ENCODE measurements at regions not wholly inside any gene's neighbourhood (a gene's known extent, or its start where the extent isn't known, plus 50 kb on each side); places are given as distances from the start of the nearest gene placed in this dataset.

- no peak for FAIRE-seq
These were observed 111.4 kb upstream of the FKBP1C start for GRCh38 chr6:63099772-63100459.

GRCh38 chr6:63114610-63115211, 96.6 kb upstream of the FKBP1C start:
- H3K27ac ChIP-seq (ENCODE audit: control insufficient read depth, insufficient read depth, low read length) = no peak overlapping the region
- FAIRE-seq = no peak
- dilution Hi-C loops (cut with MboI; ENCODE audit: extremely low pct_ligation_motif_present, low sequenced_read_pairs) = no loop called here

More at GRCh38 chr6:63099772-63100459, 111.4 kb upstream of the FKBP1C start:
- Histone ChIP-seq H3K27me3 (ENCODE audit: control insufficient read depth, extremely low read depth, insufficient read depth, low read length) (no peaks in the 10 kb centered on the region), H2AFZ (ENCODE audit: control insufficient read depth, low read length) (no peak overlapping the region), H3K36me3 (ENCODE audit: control insufficient read depth in 2 of 2, extremely low read depth in 1 of 2, insufficient read depth in 2 of 2, low read length in 2 of 2) (no peaks in the 10 kb centered on the region), H3K79me2 (ENCODE audit: control insufficient read depth, insufficient read depth, low read length) (no peaks in the 10 kb centered on the region), H3K27ac (ENCODE audit: control insufficient read depth, insufficient read depth, low read length) (no peak overlapping the region), H3K9ac (ENCODE audit: control insufficient read depth, extremely low read depth, insufficient read depth, low read length) (no peak overlapping the region), H3K9me3 (ENCODE audit: control insufficient read depth, low read depth, low read length) (no peaks in the 10 kb centered on the region), H3K4me1 (ENCODE audit: control insufficient read depth, extremely low read depth, insufficient read depth, low read length) (no peaks in the 10 kb centered on the region), H3K9me1 (ENCODE audit: control insufficient read depth, extremely low read depth, insufficient read depth, low read length) (no peaks in the 10 kb centered on the region), H4K20me1 (ENCODE audit: control insufficient read depth, extremely low read depth, insufficient read depth, low read length) (no peaks in the 10 kb centered on the region), H3K4me3 (ENCODE audit: control insufficient read depth in 2 of 3, extremely low read depth in 1 of 3, insufficient read depth in 2 of 3, low read depth in 1 of 3, low read length in 3 of 3) (no peak overlapping the region), H3K4me2 (ENCODE audit: control insufficient read depth, extremely low read depth, insufficient read depth, low read depth, low read length) (no peak overlapping the region)
- no peak for DNase-seq (ENCODE audit: low read depth, low spot score)
- no peak for TF ChIP-seq EZH2 (IDR thresholded peaks at IDR 0.05; ENCODE audit: low read length)
- TF ChIP-seq CTCF (optimal IDR thresholded peaks at IDR 0.05 in 1 of 3, IDR thresholded peaks at IDR 0.05 in 1 of 3, conservative IDR thresholded peaks at IDR 0.05 in 1 of 3; ENCODE audit: extremely low read depth in 1 of 3, insufficient read depth in 2 of 3, low read length in 3 of 3) = no peak
- dilution Hi-C loops (cut with MboI; ENCODE audit: extremely low pct_ligation_motif_present, low sequenced_read_pairs) = no loop called here

More at GRCh38 chr6:63114610-63115211, 96.6 kb upstream of the FKBP1C start:
- Histone ChIP-seq H3K4me1 (ENCODE audit: control insufficient read depth, extremely low read depth, insufficient read depth, low read length) (no peaks in the 10 kb centered on the region), H3K27me3 (ENCODE audit: control insufficient read depth, extremely low read depth, insufficient read depth, low read length) (no peaks in the 10 kb centered on the region), H3K79me2 (ENCODE audit: control insufficient read depth, insufficient read depth, low read length) (no peaks in the 10 kb centered on the region), H3K9me1 (ENCODE audit: control insufficient read depth, extremely low read depth, insufficient read depth, low read length) (no peaks in the 10 kb centered on the region), H2AFZ (ENCODE audit: control insufficient read depth, low read length) (no peak overlapping the region), H3K4me3 (ENCODE audit: control insufficient read depth in 2 of 3, extremely low read depth in 1 of 3, insufficient read depth in 2 of 3, low read depth in 1 of 3, low read length in 3 of 3) (no peak overlapping the region), H4K20me1 (ENCODE audit: control insufficient read depth, extremely low read depth, insufficient read depth, low read length) (no peaks in the 10 kb centered on the region), H3K9me3 (ENCODE audit: control insufficient read depth, low read depth, low read length) (no peaks in the 10 kb centered on the region), H3K9ac (ENCODE audit: control insufficient read depth, extremely low read depth, insufficient read depth, low read length) (no peak overlapping the region), H3K36me3 (ENCODE audit: control insufficient read depth in 2 of 2, extremely low read depth in 1 of 2, insufficient read depth in 2 of 2, low read length in 2 of 2) (no peaks in the 10 kb centered on the region), H3K4me2 (ENCODE audit: control insufficient read depth, extremely low read depth, insufficient read depth, low read depth, low read length) (no peak overlapping the region)
- TF ChIP-seq EZH2 (IDR thresholded peaks at IDR 0.05; ENCODE audit: low read length) (no peak), CTCF (optimal IDR thresholded peaks at IDR 0.05 in 1 of 3, IDR thresholded peaks at IDR 0.05 in 1 of 3, conservative IDR thresholded peaks at IDR 0.05 in 1 of 3; ENCODE audit: extremely low read depth in 1 of 3, insufficient read depth in 2 of 3, low read length in 3 of 3) (no peak)
- no peak for DNase-seq (ENCODE audit: low read depth, low spot score)
